ENCODE measurements at regions not wholly inside any gene's neighbourhood (a gene's known extent, or its start where the extent isn't known, plus 50 kb on each side); places are given as distances from the start of the nearest gene placed in this dataset.

DNA sequence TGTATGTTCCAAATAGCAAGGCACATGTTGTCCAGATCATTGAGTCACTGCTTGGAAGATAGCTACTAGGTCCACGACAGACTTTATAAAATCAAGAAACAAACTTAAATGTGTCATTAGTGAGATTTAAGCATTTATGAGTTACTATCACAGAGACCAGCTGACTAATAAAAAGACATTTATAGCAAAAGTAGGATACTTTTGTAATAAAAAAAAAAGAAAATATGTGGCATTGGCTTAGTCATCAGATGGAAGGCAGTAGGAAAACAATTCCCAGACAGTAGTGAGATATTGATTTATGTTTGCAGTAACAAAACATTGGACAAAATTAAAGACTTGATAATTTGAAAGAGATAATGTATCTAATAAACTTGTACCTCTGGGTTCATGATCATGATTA lies 881.0 kb upstream of the LRRN3 start:
- no peaks in the 10 kb centered on the region for H3K4me1 ChIP-seq
- TF ChIP-seq POLR2A (IDR thresholded peaks at IDR 0.05), result no peak
- TF ChIP-seq, protein P1, sequence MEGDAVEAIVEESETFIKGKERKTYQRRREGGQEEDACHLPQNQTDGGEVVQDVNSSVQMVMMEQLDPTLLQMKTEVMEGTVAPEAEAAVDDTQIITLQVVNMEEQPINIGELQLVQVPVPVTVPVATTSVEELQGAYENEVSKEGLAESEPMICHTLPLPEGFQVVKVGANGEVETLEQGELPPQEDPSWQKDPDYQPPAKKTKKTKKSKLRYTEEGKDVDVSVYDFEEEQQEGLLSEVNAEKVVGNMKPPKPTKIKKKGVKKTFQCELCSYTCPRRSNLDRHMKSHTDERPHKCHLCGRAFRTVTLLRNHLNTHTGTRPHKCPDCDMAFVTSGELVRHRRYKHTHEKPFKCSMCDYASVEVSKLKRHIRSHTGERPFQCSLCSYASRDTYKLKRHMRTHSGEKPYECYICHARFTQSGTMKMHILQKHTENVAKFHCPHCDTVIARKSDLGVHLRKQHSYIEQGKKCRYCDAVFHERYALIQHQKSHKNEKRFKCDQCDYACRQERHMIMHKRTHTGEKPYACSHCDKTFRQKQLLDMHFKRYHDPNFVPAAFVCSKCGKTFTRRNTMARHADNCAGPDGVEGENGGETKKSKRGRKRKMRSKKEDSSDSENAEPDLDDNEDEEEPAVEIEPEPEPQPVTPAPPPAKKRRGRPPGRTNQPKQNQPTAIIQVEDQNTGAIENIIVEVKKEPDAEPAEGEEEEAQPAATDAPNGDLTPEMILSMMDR (IDR thresholded peaks at IDR 0.05), result no peak
- H3K27ac ChIP-seq, result no peak overlapping the region
- no peaks in the 10 kb centered on the region for H3K36me3 ChIP-seq
- no peak for DNase-seq
- H3K4me3 ChIP-seq (replicated peaks in 1 of 3), result no peak overlapping the region
- no peaks in the 10 kb centered on the region for H3K27me3 ChIP-seq
- intact Hi-C loops (cut with DNase I), result no loop called here
- H3K9me3 ChIP-seq, result no peaks in the 10 kb centered on the region
- WGBS, 2 donors, result 90 to 97% methylated on average over 1 of the region's 1 CpG

DNA sequence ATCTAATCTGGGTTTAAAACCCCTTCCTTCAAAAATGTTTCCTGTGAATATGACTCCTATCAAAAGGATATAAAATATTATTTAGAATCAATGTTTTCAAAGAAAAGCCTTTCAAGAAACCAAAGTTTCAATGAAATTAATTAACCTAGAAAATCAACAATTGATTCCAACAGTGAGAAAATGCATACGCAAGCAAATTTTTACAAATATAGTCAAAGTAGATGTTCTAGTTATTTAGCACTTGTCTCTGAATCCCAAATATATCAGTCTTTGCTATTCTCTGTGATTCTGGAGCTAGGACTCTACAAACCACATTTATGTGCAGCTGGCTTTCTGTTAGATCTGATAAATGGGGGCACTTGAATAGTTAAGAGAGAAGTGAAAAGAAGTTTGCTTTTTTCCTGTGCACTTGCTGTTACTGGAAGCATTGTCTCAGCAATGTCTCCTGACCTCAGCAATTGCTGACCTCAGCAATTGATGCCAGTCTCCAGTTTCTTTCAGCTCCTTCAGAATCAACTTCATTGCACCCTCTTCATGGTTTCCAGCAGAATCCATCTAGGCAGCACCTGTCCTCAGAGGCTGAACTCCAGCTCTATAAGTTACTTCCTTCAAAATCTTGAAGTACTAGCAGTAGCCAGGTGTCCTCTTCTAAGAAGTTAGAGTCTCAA lies 879.9 kb upstream of the LRRN3 start:
- Histone ChIP-seq H3K4me3 (replicated peaks in 1 of 3) (no peak overlapping the region), H3K27me3 (no peaks in the 10 kb centered on the region), H3K27ac (no peak overlapping the region), H3K4me1 (no peaks in the 10 kb centered on the region), H3K9me3 (no peaks in the 10 kb centered on the region), H3K36me3 (no peaks in the 10 kb centered on the region)
- no peak for DNase-seq
- WGBS, 2 donors, result 95 to 97% methylated on average over 1 of the region's 1 CpG
- TF ChIP-seq, protein P1 (IDR thresholded peaks at IDR 0.05), result no peak
- TF ChIP-seq POLR2A (IDR thresholded peaks at IDR 0.05), result no peak
- intact Hi-C loops (cut with DNase I), result no loop called here

DNA sequence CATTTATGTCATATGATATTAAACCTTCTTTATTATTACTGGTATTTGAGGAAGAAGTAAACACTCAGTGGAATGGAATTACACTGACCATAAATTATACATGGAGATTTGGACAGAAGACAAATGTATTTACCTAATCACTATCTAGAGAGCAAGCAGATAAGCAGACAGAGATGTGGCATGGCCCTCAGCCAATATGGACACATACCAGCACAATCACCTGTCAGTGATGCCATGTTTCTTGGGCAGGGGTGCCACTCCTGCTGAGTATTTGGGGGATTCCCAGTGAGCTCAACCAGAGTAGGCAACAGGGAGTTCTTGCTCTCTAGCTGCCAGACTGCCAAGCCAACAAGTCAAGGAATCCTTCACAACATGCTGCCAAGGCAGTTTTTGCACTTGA lies 866.3 kb upstream of the LRRN3 start:
- Histone ChIP-seq H3K27ac (no peak overlapping the region), H3K27me3 (no peaks in the 10 kb centered on the region), H3K4me3 (replicated peaks in 1 of 3) (no peak overlapping the region), H3K9me3 (no peaks in the 10 kb centered on the region), H3K4me1 (no peaks in the 10 kb centered on the region), H3K36me3 (no peaks in the 10 kb centered on the region)
- intact Hi-C loops (cut with DNase I), result no loop called here
- TF ChIP-seq POLR2A (IDR thresholded peaks at IDR 0.05), result no peak
- TF ChIP-seq, protein P1 (IDR thresholded peaks at IDR 0.05), result no peak
- no peak for DNase-seq

DNA sequence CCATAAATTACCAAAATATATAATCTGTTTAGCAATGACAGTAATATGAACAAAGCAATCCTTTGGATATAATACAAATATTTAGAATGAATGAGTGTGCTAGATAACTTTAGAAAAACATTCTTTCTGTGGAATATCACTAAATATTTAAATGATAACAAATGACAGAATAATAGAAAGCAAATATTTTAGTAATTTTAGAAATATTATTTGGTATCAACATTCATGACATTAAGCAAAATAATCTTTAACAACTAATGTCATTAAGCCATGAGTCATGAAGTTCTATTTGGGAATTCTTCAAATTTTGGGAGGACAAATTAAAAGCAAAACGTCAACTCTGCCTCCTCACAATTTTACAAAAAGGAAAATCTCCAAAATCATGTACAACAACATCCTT lies 844.8 kb upstream of the LRRN3 start:
- Histone ChIP-seq H3K36me3 (no peaks in the 10 kb centered on the region), H3K9me3 (no peaks in the 10 kb centered on the region), H3K4me3 (replicated peaks in 1 of 3) (no peak overlapping the region), H3K4me1 (no peaks in the 10 kb centered on the region), H3K27ac (no peak overlapping the region), H3K27me3 (no peaks in the 10 kb centered on the region)
- TF ChIP-seq, protein P1 (IDR thresholded peaks at IDR 0.05), result no peak
- no peak for DNase-seq
- 69 to 82% methylated on average over 1 of the region's 1 CpG for WGBS, 2 donors
- intact Hi-C loops (cut with DNase I), result no loop called here

DNA sequence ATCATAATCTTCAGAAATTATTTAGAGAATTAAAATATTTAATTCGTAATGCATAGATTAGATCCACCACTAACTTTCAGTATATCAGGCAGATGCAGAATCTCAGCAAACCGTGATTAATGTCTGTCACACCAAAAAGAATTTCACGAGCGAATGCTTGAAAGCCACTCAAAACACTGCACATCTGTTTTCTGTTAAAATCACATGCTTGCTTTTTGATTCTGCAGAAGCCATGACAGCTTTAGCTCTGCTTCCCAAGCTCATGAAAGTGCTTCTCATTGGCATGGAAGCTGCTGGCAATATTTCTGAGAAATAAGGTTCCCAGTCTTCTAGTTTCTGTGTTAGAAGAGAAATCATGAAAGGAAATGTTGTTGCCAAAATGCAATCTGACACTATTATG lies 837.8 kb upstream of the LRRN3 start:
- WGBS, 2 donors, result 56 to 65% methylated on average over 4 of the region's 4 CpGs
- DNase-seq, result no peak
- H3K9me3 ChIP-seq, result no peaks in the 10 kb centered on the region
- no peaks in the 10 kb centered on the region for H3K27me3 ChIP-seq
- H3K4me3 ChIP-seq (replicated peaks in 1 of 3), result no peak overlapping the region
- intact Hi-C loops (cut with DNase I), result no loop called here
- TF ChIP-seq, protein P1 (IDR thresholded peaks at IDR 0.05), result no peak
- no peak for TF ChIP-seq POLR2A (IDR thresholded peaks at IDR 0.05)
- no peak overlapping the region for H3K27ac ChIP-seq
- no peaks in the 10 kb centered on the region for H3K4me1 ChIP-seq
- no peaks in the 10 kb centered on the region for H3K36me3 ChIP-seq

All from thyroid gland (tissue), 4 donors.